ENCODE measurements at regions not wholly inside any gene's neighbourhood (a gene's known extent, or its start where the extent isn't known, plus 50 kb on each side); places are given as distances from the start of the nearest gene placed in this dataset.

- TF ChIP-seq MAFK (conservative IDR thresholded peaks at IDR 0.05 in 1 of 2, IDR thresholded peaks at IDR 0.05 in 1 of 2; ENCODE audit: low read length in 2 of 2), result no peak
- TF ChIP-seq ZSCAN12 (CRISPR knock-in tag; IDR thresholded peaks at IDR 0.05), result no peak
These were observed 1318.8 kb upstream of the ACO1 start for GRCh38 chr9:31065691-31066090.
